Ovary (tissue), 7 donors: ENCODE measurements at regions not wholly inside any gene's neighbourhood (a gene's known extent, or its start where the extent isn't known, plus 50 kb on each side); places are given as distances from the start of the nearest gene placed in this dataset.
"Not testable (repeated sequence)": the region's sequence is repeated elsewhere in the genome, so short reads cannot be mapped to it uniquely, and the experiment has no call there.

ENCODE experiments used
- DNase-seq, 5 donors: peaks; one replicate each; pipeline ENCODE4 v3.0.0-alpha.2; 2019 to 2020
- H3K27ac ChIP-seq, 2 donors: fragments of 200-600 bp; one replicate each; pipeline versions ENCODE4 v1.5.1 to v1.8.0; 2019 to 2022
- H3K27me3 ChIP-seq: fragments of 200-600 bp; one replicate; pipeline ENCODE4 v1.8.0; 2022
- H3K36me3 ChIP-seq: fragments of 200-600 bp; sonication (generic); one replicate; pipeline ENCODE4 v1.5.1; 2019
- H3K4me1 ChIP-seq: one replicate; pipeline ENCODE4 v1.8.1; 2013; ENCODE audit warnings: mild to moderate bottlenecking, moderate library complexity; ENCODE audit not compliant: insufficient read depth
- H3K4me3 ChIP-seq: fragments of 200-600 bp; sonication (generic); one replicate; pipeline ENCODE4 v1.5.1; 2017
- H3K9me3 ChIP-seq, 2 donors: fragments of 200-600 bp in 1 of 2; sonication (generic) in 1 of 2; one replicate each; pipeline versions ENCODE4 v1.5.1 to v1.8.1; 2013 to 2019; ENCODE audit warnings: mild to moderate bottlenecking in 1 of 2, moderate library complexity in 1 of 2
- EP300 ChIP-seq: sonication (generic); formaldehyde crosslinking; IDR thresholded peaks from one replicate; pipeline ENCODE4 v1.6.1; 2017; ENCODE audit warnings: antibody characterized with exemption
- POLR2A ChIP-seq: fragments of 450-650 bp; IDR thresholded peaks from one replicate; pipeline ENCODE4 v1.6.1; 2017; ENCODE audit warnings: antibody characterized with exemption, mild to moderate bottlenecking, moderate library complexity
- WGBS, 3 donors: extraction: QIAGEN DNeasy Blood & Tissue Kit in 1 of 3; methylation state at CpG; one replicate each; pipeline versions ENCODE4 v1.1.5 to v1.1.7; 2013 to 2017; 5-methylcytosine and 5-hydroxymethylcytosine counted together
- intact Hi-C, 4 donors: fragments of 100-400 bp; cut with DNase I; formaldehyde crosslinking; loops; one replicate each; pipeline versions ENCODE4 v1.11.0 to v1.15.1; 2022 to 2023
- TF ChIP-seq, protein P1 (sequence below), 3 donors: fragments of 450-650 bp in 2 of 3; fragments of 200-600 bp in 1 of 3; IDR thresholded peaks; one replicate each; pipeline versions ENCODE4 v1.5.1 to v1.8.0; 2016 to 2022; ENCODE audit warnings: antibody characterized with exemption in 3 of 3, mild to moderate bottlenecking in 1 of 3
- donor health status: DM: no; HTN: no; CAD: no; lungs with moderate emphysema.
- donor health status: DM: no; HTN: no; CAD: no.
- donor health status: Bipolar disorder and iron deficiency.
- donor health status: DM: no; HTN: no; CAD: no.
- donor health status: DM: yes; HTN: yes; CAD: no.

DNA sequence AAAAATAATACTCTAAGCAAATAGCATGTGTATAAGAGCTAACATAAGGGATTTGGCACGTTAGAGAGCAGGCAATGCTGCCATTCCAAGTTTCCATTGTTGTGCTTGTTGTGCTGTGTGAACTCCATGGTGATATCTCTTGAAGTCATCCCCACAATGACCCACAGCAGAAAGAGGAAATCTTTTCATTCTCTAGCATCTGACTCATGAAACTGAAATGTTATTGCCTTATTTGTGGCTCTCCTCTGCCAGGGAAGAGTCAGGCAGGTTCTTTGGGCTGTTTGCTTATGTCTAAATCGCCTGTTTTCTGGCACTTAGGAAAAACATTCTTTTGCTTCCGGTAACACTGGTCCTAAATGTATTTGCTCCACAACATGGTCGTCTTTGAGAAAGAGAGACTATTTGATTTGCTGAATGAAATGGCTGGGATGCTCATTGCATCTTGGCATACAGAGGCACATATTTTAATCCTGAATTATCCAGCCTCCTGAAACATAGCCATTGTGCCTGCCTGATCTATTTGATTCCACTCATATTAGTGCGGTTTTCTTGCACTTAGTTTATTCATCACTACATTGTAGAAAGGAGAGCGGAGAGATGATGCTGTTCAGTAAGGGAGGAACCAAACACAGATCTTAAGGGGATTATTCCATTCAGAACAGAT, 188.8 kb downstream of the CSNK1G3 start:
- peaks cover 2% of the 10 kb centered on the region for H3K4me1 ChIP-seq
- no peak for TF ChIP-seq EP300
- no peak for TF ChIP-seq POLR2A
- TF ChIP-seq, protein P1, sequence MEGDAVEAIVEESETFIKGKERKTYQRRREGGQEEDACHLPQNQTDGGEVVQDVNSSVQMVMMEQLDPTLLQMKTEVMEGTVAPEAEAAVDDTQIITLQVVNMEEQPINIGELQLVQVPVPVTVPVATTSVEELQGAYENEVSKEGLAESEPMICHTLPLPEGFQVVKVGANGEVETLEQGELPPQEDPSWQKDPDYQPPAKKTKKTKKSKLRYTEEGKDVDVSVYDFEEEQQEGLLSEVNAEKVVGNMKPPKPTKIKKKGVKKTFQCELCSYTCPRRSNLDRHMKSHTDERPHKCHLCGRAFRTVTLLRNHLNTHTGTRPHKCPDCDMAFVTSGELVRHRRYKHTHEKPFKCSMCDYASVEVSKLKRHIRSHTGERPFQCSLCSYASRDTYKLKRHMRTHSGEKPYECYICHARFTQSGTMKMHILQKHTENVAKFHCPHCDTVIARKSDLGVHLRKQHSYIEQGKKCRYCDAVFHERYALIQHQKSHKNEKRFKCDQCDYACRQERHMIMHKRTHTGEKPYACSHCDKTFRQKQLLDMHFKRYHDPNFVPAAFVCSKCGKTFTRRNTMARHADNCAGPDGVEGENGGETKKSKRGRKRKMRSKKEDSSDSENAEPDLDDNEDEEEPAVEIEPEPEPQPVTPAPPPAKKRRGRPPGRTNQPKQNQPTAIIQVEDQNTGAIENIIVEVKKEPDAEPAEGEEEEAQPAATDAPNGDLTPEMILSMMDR (IDR thresholded peaks at IDR 0.05) = no peak
- no peak overlapping the region for H3K27ac ChIP-seq
- 39 to 45% (median 44%) methylated on average over 6 of the region's 6 CpGs for WGBS, 3 donors
- H3K9me3 ChIP-seq = no peaks in the 10 kb centered on the region
- intact Hi-C loops = no loop called here
- DNase-seq = no peak
- H3K4me3 ChIP-seq = no peak overlapping the region
- H3K27me3 ChIP-seq = no peaks in the 10 kb centered on the region
- no peaks in the 10 kb centered on the region for H3K36me3 ChIP-seq

DNA sequence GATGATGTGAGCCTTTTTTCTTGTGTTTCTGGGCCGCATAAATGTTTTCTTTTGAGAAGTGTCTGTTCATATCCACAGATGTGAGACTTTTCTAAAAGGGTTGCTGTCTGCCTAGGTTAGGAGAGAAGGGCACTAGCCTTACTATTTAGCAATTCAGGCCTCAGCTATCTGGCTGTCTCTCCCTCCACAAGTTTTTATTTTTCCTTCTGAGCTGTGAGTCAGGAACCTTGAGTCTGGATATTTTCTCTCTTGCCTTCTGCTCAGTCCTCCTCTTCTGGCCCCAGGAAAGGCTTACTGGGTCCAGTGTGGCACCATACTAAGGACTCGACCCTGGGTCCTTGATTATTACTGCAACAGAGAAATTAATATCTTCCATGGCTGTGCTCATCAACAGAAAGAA, 187.6 kb downstream of the CSNK1G3 start:
- H3K36me3 ChIP-seq = no peaks in the 10 kb centered on the region
- H3K27me3 ChIP-seq = no peaks in the 10 kb centered on the region
- intact Hi-C loops = no loop called here
- peaks cover 2% of the 10 kb centered on the region for H3K4me1 ChIP-seq
- 86 to 92% (median 89%) methylated on average over 2 of the region's 2 CpGs for WGBS, 3 donors
- no peak for DNase-seq
- H3K27ac ChIP-seq = no peak overlapping the region
- no peaks in the 10 kb centered on the region for H3K9me3 ChIP-seq
- TF ChIP-seq POLR2A (no peak), EP300 (no peak)
- TF ChIP-seq, protein P1 (IDR thresholded peaks at IDR 0.05) = no peak
- no peak overlapping the region for H3K4me3 ChIP-seq

DNA sequence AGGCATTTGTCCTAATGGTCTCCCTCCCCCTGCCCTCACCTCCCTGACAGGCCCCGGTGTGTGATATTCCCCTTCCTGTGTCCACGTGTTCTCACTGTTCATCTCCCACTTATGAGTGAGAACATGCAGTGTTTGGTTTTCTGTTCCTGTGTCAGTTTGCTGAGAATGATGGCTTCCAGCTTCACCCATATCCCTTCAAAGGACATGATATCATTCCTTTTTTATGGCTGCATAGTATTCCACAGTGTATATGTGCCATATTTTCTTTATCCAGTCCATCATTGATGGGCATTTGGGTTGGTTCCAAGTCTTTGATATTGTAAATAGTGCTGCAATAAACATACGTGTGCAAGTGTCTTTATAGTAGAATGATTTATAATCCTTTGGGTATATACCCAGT, 187.0 kb downstream of the CSNK1G3 start:
- H3K4me3 ChIP-seq, H3K27me3 ChIP-seq, H3K9me3 ChIP-seq, intact Hi-C loops, DNase-seq, H3K4me1 ChIP-seq, H3K27ac ChIP-seq, H3K36me3 ChIP-seq: not testable (repeated sequence)
- 94 to 98% (median 95%) methylated on average over 3 of the region's 3 CpGs for WGBS, 3 donors

DNA sequence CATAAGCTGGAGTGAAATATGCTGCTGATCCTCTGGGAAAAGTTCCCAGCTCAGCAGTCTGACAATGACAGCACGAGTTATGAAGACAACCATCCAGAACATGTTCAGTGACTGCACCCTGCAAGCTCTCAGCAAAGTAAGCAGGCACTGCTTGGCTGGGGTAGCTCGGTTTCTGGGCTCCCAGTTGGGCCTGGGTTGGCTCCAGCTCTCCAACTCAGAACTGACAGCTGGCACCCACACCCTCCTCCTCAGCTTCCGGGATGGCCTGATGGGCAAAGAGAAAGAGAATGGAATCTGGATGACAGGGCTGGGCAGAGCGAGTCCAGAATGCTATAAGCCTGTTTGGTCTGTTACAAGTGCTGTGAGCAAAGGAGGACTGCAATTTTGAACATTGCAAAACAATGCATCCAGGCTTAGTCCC, 185.0 kb downstream of the CSNK1G3 start:
- TF ChIP-seq EP300 = no peak
- Histone ChIP-seq H3K27ac (no peak overlapping the region), H3K4me3 (no peak overlapping the region), H3K27me3 (no peaks in the 10 kb centered on the region), H3K4me1 (peaks cover 2% of the 10 kb centered on the region), H3K9me3 (no peaks in the 10 kb centered on the region), H3K36me3 (no peaks in the 10 kb centered on the region)
- WGBS, 3 donors = 57 to 63% (median 61%) methylated on average over 4 of the region's 4 CpGs
- intact Hi-C loops = no loop called here
- DNase-seq = no peak

DNA sequence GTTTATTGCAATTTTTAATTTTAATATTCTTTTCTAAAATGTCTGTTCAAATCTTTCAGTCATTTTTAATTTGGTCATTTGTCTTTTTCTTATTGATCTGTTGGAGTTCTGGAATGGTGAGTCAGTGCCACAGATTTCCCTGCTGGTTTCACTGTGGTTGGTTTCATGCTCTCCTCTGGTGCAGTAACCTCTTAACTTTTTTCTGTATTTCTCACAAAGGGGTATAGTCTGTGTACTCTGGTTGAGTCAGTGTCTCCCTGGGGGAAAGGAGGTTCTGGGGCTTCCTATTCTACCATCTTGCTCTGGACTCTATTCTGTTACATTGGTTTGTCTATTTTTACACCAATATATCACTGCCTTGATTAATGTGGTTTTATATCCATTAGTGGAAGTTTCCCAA, 178.8 kb downstream of the CSNK1G3 start:
- intact Hi-C loops = no loop called here
- no peaks in the 10 kb centered on the region for H3K36me3 ChIP-seq
- DNase-seq = no peak
- no peaks in the 10 kb centered on the region for H3K9me3 ChIP-seq
- TF ChIP-seq, protein P1 (IDR thresholded peaks at IDR 0.05) = no peak
- TF ChIP-seq POLR2A = no peak
- no peak for TF ChIP-seq EP300
- H3K27me3 ChIP-seq = no peaks in the 10 kb centered on the region
- no peak overlapping the region for H3K4me3 ChIP-seq
- no peak overlapping the region for H3K27ac ChIP-seq
- no peaks in the 10 kb centered on the region for H3K4me1 ChIP-seq

DNA sequence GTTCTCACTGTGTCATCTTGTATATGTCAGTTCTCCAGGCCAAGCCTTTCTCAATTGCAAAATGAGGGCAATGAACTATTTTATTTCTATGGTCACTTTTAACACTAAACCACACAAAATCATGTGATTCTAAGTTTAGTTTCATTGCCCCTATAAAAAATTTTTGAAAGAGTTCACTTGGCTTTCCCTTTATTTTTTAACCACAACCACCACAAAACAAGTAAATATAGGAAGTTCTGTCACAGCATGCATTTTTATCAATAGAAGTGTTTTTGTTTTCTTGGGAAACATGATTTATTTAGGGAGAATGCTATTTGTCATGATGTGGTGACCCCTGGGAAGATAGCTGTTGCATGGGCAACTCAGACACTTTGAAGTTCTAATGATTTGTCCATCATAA, 169.1 kb downstream of the CSNK1G3 start:
- DNase-seq = no peak
- no peak overlapping the region for H3K4me3 ChIP-seq
- no peaks in the 10 kb centered on the region for H3K36me3 ChIP-seq
- no peaks in the 10 kb centered on the region for H3K27me3 ChIP-seq
- intact Hi-C loops = no loop called here
- no peaks in the 10 kb centered on the region for H3K9me3 ChIP-seq
- TF ChIP-seq, protein P1 (IDR thresholded peaks at IDR 0.05) = no peak
- TF ChIP-seq POLR2A (no peak), EP300 (no peak)
- H3K4me1 ChIP-seq = no peaks in the 10 kb centered on the region
- no peak overlapping the region for H3K27ac ChIP-seq
